ENCODE measurements at regions not wholly inside any gene's neighbourhood (a gene's known extent, or its start where the extent isn't known, plus 50 kb on each side); places are given as distances from the start of the nearest gene placed in this dataset.
"Not testable (repeated sequence)": the region's sequence is repeated elsewhere in the genome, so short reads cannot be mapped to it uniquely, and the experiment has no call there.

DNA sequence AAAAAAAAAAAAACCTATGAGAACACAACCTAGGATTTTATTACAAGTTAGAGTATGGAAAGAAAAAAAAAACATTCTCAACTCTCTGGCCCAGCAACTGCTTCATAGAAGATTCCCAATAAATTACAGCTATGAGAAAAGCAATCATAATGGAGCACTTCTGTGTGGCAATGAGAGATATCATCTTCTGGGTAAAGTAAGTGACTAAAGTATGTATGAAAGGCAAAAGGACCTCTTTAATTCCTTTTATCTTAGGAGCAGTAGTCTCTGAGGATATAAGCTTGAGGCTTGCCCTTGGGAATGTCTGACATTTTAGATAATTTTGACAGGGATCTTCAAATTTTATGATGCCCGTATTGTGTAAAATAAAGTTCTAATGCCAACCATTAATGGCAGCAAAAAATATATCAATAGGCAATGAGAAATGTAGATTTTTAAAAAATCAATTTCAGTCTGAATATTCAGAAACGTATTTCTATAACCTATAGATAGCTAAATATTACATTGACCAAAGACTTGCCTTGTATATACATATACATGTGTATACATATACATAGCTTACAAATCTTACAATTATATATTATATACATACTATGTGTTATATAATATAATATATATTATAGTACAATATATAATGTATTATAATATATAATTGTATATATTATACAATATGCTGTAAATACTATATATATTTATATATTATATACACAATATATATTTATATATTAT lies 823.9 kb upstream of the SLITRK1 start:
- no peak for DNase-seq

DNA sequence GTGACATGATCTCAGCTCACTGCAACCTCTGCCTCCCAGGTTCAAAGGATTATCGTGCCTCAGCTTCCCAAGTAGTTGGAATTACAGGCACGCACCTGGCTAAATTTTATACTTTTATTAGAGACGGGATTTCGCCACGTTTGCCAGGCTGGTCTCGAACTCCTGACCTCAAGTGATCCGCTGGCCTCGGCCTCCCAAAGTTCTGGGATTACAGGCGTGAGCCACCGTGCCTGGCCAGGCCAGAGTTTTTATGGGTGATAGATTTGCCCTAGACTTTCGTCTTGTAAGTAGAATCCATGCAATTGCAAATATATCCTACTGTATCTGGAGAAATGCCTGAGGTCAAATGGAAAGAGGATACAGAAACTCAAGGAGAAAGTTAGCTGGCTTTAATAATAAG lies 819.9 kb upstream of the SLITRK1 start:
- no peak for DNase-seq

DNA sequence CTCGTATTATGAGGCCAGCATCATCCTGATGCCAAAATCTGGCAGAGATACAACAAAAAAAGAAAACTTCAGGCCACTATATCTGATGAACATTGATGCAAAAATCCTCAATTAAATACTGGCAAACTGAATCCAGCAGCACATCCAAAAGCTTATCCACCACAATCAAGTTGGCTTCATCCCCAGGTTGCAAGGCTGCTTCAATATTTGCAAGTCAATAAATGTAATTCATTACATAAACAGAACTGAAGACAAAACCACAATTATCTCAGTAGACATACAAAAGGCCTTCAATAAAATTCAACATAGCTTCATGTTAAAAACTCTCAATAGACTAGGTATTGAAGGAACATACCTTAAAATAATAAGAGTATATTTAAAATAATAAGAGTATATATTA lies 815.3 kb upstream of the SLITRK1 start:
- DNase-seq = not testable (repeated sequence)

DNA sequence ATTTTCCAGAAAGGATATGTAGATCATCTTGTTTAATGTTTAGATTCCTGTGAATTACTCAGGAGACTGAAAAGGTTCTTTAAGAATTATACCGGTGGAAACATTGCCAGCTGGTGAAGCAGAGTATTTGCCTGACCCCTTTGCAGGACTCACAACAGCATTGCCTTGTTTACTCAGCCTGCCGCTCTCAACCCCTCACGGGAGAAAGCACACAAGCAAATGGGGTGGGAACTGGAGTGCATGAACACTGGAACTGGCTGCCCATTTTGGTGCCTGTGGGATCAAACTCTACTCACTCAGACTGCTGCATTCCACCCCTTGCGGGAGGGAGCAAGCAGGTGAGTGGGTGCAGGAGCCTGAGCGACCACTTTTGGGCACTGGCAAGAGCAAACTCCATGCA lies 804.7 kb upstream of the SLITRK1 start:
- DNase-seq = no peak

DNA sequence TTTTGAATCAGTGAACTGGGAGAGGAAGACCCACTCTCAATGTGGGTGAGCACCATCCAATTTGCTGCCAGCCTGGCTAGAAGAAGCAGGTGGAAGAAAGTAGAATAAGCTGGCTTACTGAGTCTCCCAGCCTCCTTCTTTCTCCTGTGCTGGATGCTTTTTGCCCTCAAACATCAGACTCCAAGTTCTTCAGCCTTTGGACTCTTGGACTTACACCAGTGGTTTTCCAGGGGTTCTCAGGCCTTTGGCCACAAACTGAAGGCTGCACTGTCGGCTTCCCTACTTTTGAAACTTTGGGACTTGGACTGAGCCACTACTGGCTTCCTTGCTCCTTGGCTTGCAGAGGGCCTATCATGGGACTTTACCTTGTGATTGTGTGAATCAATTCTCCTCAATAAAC lies 804.2 kb upstream of the SLITRK1 start:
- DNase-seq = no peak

DNA sequence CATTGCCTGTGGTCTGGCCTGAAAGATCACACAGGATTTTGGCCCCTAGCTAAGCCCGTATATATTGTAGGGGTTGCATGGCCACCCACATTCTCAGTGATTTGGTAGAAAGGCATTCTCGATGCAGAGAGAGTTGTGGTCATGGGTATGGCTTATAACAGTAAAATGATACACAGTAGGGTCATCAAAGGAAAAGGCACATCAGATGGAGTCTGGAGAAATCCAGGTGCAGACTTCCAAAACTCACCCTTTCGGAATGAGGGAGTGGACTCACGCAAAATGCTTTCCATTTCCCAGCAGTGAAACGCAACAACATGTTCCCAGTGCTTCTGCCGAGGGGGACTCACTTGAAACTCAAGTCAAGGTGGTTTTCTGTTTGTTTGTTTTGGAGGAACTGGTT lies 802.5 kb upstream of the SLITRK1 start:
- no peak for DNase-seq

DNA sequence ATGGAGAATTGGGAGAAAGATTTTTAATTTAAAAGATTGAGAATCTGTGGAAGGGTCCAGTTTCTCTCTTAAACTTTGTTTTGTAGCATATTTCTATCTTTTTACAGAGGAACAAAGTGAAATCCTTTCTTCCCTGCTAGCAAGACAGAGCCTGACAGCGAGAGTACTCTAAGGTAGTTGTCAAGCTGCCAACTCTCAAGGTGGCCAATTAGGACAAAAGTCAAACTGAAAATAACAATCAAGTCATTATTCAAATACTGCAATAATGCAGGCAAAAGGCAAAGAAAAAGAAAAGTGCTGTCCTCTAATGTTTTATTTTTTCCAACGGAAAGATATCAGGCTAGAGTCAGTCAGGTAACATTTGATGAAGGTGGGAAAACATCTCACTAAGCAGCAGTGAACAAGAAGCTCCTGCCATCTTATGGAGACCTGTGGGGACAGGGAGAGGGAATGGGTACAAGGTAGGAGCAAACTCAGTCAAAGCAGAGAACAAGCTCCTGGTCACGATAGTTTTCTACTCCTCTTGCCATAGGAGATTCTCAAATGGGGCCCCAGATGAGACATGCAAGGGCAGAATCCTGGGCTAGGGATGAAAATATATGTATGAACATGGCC lies 801.9 kb upstream of the SLITRK1 start:
- no peak for DNase-seq

DNA sequence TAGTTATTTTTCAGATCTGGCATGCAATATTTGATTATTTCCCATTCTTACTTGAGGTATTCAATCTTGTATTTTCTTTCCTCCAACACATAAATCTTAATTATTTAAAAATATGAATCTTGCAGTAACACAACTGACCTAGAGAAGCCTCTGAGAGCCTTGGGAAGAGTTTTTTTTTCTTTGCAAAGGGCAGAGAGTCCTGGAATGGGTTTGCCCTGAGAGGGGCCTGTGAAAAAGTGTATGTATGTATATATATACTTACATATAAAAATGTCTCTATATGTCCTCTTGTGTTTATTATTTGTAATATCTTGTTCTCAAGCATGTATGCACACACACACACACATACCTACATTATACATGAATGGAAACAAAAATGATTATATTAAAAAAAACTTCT lies 801.2 kb upstream of the SLITRK1 start:
- no peak for DNase-seq

DNA sequence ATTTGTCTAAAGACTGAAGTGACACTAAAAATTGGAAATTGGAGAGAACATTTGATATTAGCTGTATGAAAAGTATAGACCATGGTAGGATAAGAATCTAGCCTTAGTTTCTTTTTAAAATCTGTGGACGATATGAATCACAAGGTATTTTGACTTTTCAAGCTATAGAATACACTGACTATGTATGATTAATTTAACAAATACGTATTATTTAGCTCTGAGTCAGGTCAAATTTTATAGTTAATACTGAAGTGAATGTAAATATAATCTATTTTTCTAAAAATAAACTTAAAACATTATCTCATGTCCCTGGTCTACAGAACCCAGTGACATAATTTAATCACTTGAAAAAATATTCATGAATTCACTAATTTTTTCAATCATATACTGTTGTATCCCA lies 795.6 kb upstream of the SLITRK1 start:
- no peak for DNase-seq

DNA sequence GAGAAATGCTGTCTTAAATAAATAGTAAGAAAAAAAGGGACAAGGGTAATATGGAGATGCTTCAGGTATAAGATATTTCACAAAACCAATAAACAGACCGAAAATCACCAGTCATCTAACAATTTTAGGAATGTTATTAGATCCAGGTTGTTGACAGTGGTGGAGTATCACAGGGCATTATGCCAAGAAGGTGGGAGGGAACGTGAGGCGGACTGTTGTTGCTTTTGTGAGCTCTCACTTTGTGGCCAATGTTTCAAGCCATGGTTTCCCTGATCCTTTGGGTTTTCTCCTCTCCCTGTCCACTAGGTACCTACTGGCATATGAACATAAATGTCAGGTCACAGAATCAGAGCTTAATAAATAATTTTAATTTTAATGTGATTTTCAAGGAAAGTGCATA lies 790.3 kb upstream of the SLITRK1 start:
- no peak for DNase-seq

DNA sequence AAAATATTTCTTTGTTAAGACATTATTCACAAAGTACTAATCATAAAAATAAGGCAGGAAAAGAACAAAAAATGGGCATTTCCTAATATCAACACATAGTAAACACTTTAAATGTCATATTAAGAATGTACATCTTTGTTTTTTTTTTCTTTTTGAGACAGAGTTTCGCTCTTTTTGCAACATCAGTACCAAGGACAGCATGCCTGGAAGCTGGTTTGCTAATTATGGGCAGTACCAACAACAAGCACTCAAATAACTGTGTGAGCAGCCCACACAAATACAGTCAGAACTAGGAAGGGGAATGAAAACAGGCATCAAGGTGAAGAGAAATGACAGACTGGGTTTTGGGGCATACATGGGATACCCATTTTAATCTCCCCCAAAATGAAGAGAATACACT lies 788.0 kb upstream of the SLITRK1 start:
- no peak for DNase-seq

DNA sequence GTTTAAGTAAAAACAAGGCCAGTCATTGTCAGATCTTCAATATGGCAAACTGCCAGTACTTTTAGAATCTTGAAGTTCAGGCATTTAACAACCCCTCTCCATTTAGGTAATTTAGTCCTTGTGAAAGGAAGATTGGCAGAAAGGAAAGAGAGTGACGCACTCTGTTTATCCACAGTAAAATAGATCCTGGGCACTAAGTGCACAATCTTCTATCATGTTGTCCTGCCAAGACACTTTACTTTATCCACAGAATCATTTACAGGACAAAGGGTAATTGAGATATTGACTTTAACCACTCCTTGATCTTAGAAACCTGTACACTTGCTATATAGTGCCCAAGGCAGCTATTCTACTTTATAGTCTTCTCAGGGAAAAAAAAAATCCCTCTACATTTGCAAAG lies 786.4 kb upstream of the SLITRK1 start:
- DNase-seq = no peak

DNA sequence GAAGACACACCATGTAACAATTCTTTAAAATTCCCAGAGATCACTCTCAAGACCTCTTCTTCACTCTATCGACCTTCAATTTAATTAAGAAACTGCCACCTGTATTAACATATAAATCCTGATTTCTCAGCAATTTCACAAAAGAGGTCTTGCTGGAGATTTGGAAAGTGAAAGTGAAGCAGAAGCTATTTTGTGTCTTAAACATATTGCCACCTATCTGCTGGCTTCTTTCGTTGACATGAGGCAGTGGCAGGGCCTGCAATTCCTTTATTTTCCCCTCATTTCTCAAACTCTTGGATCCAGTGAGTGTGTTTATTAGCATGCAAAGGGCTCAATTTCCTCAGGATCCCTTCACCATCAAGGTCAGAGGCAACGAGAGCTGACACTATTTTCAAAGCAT lies 780.2 kb upstream of the SLITRK1 start:
- no peak for DNase-seq

DNA sequence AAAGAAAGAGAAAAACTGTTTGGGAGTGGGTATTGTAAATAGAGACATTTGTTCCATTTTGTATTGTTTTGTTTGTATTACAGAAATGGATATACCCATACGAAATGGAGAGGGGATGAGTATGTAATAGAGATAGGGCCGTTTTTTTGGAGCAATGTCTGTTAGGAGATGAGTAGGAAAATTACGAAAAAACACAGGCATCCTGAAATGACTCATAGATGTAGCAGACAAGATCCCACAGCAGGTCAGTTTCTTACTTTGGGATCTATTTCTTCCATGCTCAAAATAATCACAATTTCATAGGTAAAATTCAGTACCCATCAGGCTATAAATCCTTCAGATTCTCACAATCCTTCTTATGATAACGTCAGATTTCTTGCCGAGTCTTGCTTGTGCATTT lies 779.4 kb upstream of the SLITRK1 start:
- no peak for DNase-seq

DNA sequence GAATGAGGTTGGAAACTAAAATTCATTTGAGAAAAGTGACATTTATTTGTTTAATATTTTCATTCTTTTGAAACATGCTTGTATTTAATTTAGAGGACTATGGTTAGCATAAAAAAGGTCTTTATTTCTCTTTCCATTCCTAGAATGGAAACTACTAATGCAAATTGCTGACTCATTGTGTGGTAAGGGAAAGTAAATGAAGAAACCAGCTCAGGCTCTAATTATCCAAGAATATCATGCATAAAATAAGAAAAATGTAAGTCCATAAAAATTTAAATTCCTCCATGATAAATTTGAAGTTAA lies 777.0 kb upstream of the SLITRK1 start:
- no peak for DNase-seq

DNA sequence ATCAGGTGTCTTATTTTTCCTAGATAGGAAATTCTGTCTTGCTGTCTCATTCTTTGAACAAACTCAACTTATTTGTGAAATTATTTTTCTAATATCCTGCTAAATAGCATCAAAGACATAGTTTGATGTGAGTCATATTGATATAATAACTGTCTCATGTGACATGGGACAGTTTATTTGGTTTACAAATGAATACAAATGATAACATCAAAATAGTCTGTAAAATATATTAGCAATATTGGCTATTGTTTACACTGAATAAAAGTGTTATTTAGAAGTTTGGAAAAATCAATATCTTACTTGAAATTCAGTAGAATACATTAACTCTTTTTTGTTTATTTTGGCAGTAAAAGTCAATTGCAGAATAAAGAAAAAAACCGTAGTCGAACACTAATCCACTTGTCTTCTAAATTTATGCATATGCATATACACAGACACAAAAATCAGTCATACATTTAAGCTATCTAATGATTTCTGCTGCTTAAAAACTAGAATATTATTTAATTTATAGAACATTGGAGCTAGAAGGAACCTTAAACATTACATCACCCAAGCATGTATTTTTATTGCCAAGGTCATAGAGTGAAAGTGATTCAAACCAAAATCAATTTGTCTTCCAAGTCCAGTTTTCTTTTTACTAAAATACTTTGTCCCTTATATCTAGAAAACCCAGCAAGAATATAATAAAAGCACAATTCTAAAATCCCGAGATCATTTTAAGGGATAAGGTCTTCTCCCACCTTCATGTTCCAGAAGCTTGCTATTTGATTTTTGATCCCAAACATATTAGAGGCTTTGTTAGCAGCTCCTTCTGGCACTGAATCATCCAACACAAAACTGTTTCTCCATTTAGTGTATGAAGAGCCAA lies 776.5 kb upstream of the SLITRK1 start:
- no peak for DNase-seq

DNA sequence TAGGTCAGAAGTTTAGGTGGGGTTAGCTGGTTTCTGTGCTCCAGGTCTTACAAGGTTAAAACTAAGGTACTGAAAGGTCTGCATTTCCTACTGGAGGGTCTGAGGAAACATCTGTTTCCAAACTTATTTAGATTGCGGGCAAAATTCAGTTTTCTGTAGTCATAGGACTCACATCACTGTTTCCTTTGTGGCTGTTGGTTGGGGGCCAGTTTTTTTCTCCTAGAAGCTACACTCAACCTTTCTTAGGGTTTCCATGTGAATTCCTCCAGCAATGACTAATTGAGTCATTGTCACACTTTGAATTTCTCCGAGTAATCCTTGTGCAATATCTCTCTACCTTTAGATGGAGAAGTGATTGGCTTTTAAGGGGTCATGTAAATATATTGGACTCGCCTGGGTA lies 773.4 kb upstream of the SLITRK1 start:
- DNase-seq = no peak

DNA sequence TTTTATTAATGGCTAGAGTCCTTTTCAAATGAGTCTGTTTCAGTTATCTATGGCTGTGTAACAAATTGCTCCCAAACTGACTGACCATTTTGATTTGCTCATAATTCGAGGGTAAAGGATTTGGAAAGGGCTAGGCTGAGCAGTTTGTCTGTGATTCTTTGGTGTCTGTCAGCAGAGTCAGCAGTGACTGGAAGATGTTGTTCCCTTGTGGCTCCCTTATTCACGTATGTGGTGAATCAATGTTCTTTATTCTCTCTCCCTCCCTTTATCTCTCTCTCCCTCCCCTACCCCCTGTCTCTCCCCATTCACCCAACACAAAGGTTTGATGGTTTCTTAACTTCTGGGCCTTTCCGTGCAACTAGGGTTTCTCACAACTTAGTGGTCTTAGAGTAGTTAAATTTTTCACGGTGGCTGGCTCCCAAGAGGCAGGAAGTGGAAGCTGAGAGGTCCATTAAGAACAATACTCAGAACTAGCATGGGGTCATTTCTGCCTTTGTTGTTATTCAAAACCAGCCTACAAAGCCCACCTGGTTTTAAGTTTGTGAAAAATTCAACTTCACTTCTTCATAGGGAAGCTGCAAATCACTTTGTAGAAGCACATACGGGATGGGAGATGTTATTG lies 772.5 kb upstream of the SLITRK1 start:
- DNase-seq = no peak

DNA sequence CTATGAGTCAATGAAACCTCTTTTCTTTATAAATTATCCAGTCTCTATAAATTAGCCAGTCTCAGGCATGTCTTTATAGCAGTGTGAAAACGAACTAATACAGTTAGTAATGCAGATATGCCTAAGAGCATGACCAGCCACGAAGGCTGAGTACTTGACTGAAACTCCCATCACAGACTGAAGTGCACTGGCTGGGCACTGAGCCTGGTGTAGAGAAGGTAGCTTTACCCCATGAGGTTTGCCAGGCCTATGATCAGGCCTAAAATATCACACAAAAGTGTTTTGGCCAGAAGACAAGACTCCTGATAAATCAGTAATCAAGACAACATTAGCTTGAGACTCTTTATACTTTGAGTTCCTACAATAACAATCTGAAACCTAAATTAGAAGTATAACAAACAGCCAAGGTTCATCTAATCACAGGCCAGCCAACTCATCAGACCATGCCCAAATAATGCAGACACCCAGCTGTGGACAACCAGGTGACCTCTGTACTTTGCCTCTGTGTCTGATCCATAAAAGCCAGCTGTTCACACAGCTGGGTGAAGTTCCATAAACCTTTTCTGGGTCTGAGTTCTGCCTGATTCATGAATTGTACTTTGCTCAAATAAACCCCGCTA lies 771.8 kb upstream of the SLITRK1 start:
- no peak for DNase-seq

DNA sequence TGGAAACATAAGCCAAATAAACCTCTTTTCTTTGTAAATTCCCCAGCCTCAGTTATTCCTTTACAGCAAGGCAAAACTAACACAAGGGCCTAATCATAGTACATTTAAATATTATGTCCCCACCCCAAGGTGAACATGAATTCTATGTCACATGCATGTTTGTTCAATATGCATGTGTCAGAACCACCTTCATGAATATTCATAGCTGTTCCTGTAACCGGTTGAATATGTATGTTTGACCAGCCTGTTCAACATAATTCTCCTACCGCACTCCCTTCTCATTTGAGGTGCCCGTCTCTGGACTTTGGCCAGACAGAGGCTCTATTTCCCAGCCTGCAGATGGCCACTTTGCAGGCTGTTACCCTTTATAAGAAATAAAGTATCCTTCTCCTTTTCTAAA lies 769.4 kb upstream of the SLITRK1 start:
- DNase-seq = no peak

DNA sequence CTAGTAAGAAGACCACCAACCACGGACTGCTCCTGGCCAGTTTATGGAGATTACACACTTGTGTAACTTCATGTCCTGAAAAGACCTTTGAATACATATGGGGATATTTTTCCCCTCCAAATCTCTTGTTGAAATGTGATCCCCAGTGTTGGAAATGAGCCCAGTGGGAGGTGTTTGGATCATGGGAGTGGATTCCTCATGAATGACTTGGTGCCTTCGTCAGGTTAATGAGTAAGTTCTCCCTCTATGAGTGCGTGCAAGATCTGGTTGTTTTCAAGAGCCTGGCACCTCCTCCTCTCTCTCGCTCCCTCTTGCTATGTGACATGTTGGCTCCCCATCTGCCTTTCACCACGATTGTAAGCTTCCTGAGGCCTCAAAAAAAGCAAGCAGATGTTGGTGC lies 769.0 kb upstream of the SLITRK1 start:
- DNase-seq = no peak

DNA sequence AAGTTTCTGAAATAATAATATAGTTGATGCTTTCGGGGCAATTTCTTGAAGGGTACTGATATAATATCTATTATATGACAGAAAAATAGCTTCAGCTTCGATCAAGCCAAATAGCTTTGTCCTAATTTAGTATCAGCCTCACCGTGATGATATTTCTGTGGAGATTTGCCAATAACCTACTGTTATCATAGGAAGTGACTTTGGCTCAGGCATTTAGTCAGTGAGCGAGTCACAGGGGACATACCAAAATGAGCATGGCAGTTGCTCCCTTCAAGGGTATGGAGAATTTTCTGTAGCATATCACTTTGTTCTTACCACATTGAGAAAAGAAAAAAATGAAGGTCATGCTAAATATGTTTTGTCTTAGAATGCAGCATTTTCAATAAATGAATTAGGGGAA lies 767.6 kb upstream of the SLITRK1 start:
- DNase-seq = no peak

DNA sequence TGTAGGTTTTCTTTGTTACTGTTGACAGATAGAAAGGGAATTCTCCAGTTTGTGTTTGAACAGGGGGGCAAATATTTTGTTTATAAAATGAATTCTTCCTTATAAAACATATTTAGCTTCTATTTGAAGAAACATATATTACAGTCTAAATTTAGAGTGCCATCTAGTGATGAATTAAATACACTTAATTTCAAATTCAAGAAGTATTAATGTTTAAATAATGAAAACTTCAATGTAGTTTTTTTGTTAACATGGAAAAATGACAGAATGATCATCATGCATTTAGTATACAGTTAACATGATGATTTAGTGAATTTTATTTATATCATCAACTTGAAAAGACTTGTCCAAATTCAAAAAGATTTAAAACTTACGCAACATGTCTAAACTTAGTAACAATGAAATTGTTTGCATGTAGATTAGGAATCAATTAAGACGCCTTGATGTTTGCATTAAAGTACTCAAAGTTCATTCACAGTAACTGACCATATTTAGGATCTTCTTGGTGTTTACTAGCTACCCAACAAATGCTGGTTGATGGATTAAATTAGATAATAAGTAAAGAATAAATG lies 765.9 kb upstream of the SLITRK1 start:
- no peak for DNase-seq
